GM21737 (cell line): ENCODE measurements at regions not wholly inside any gene's neighbourhood (a gene's known extent, or its start where the extent isn't known, plus 50 kb on each side); places are given as distances from the start of the nearest gene placed in this dataset.
A peak's percentile ranks its signal among the peaks of the same experiment; 100 is the strongest.

Experiments
- ATAC-seq: cut with Tn5 transposase; IDR thresholded peaks from one replicate; pipeline ENCODE4 v1.9.1; 2021; ENCODE audit warnings: mild to moderate bottlenecking, moderate library complexity; ENCODE audit not compliant: unreplicated experiment

DNA sequence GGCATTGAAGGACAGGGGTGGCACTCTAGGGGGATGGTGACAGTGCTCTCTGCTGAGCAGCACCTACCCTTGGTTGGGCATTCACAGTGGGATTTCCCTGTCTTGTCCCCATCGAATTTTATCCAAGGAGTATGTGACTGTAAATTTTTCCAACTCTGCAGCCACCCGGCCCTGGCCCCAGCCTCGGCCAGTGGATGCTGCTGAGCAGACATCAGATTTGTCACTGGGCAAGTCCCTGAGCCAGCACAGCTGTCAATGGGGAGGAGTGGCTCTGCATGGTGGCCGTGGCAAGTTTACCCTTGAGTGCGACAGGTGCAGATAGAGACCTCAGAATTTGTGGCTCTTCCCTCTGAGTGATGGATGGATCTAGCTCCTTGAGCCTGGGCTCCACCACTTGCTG is 240.2 kb upstream of the CSF3R start:
- ATAC-seq: no peak

DNA sequence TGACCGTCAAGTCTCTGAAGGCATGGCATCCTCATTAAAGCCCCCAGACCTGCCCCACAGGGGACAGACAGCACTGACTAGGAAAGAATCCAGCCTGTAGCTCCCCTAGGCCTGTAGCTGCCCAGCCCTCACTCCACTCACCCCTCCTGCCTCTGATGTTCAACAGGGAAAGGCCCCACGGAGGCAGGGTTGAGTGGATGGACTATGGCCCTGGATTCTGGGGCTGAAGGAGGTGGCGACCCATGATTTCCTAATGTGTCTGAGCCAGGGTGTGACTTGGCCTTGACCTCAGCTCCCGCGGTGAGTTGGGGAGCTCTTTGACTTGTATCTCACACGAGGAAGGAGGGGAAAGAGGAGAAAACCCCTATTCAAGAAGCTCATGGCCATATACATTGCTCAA is 238.5 kb upstream of the CSF3R start:
- ATAC-seq: no peak

- no peak for ATAC-seq
Measured at GRCh38 chr1:36717431-36717830, 234.7 kb upstream of the CSF3R start.

- no peak for ATAC-seq
Measured at GRCh38 chr1:36715797-36716196, 233.1 kb upstream of the CSF3R start.

DNA sequence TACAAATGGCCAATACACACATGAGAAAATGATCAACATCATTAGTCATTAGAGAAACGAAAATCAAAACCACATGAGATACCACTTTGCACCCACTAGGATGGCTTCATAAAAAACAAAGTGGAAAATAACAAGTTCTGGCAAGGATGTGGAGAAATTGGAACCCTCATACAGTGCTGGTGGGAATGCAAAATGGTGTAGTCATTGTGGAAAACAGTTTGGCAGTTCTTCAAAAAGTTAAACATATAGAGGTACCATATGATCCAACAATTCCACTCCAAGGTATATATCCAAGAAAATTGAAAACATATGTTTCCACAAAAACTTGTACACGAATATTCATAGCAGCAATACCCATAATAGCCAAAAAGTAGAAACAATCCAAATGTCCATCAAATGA is 231.6 kb upstream of the CSF3R start:
- no peak for ATAC-seq

GRCh38 chr1:36711480-36711879 is 228.8 kb upstream of the CSF3R start:
- no peak for ATAC-seq

DNA sequence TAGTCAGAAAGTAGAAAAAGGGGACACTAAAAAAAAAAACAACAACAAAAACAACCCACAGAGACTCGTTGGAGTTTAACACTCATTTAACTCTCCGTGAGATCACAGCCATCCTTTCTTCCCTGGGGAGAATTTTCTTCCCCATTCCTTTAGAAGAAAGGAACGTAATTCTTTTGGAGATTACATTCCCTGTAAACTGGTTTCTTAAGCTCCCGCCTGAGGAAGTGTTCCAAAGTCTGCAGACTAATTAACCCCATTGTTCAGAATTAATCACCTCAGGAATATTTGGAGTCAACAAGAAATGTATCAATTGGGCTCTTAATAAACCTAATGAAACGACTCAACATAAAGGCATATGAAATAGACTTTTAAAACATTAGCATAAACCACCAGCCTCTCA is 228.2 kb upstream of the CSF3R start:
- no peak for ATAC-seq

DNA sequence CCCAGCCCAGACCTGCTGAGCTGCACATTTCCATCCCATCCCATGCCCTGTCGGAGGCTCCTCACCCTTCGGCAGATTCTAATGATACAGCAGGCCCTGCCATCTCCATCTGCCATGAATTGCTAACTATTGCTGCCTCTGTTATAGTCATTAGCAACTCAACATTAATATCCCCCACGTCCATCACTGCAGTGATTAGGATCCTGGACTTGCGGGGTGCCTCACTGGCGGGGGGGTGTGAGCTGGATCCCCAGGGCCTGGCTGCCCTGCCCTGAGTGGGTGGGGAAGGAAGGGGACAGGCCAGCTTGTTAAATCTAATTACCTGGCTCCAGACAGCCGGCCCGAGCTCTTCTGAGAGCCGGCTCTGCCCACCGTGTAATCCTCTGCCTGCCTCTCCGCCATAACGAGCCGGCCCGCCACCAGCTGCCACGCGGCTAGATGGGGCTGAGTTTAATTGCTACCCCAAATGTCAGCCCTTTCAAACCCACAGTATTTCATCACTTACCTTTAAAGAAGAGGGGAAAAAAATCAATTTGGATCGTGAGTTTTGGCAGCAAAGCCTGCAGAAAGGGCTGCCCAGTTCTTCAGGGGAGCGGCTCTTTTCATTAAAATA is 227.3 kb upstream of the CSF3R start:
- no peak for ATAC-seq

DNA sequence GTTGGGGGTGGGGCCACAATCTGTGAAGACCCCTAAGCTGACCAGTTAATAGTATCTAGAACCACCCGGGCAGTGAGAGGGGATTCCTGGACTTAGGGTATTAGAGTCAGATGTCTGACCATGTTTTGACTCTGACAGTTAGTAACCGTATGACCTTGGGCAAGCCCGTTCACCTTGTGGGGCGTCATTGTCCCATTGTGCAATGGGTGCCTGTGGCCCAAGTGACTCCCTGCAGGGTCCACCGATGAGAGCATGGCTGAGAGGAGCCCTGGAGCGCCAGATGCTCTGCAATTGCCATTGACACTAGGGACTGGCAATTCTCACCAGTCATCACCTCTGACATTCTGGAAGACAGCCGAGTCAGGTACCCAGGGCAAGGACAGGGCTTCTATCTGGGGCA is 225.9 kb upstream of the CSF3R start:
- no peak for ATAC-seq

- no peak for ATAC-seq
Measured at GRCh38 chr1:36707221-36707620, 224.5 kb upstream of the CSF3R start.

DNA sequence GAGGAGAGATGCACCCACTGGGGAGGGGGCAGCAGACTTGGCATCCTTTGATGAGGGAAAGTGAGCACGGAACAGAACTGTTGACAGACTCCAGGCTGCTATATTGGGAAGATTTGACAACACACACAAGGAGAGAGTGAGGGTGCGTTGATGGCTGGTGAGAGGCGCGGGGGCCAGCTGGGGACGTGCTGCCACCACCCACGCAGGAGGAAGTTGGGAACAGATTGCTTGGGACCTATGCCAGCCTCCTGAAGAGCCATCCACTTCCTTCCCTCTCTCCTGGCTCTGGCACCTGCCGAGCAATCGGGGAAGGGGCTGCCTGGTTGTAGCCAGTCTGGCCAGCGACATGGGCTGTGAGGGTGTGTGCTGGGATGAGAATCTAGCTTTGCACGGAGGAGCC is 223.7 kb upstream of the CSF3R start:
- no peak for ATAC-seq

DNA sequence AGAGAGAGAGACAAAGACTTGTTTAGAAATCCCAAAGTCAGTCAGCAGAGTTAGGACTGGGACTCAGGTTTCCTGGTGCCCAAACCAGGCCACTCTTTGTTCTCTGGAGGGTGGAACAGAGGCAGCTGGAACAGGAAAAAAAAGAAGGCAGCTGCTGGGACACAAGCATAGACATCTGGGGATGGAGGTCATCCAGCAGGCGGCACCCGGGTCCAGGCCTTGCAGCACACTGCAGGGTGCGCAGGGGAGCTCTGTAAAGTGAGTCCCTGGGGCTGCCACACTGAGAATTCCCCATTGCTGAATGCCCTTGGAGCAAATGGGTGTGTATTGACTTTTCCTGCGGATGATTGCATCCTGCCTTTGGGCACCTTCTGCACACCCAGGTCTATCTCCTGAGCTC is 222.9 kb upstream of the CSF3R start:
- ATAC-seq: no peak

DNA sequence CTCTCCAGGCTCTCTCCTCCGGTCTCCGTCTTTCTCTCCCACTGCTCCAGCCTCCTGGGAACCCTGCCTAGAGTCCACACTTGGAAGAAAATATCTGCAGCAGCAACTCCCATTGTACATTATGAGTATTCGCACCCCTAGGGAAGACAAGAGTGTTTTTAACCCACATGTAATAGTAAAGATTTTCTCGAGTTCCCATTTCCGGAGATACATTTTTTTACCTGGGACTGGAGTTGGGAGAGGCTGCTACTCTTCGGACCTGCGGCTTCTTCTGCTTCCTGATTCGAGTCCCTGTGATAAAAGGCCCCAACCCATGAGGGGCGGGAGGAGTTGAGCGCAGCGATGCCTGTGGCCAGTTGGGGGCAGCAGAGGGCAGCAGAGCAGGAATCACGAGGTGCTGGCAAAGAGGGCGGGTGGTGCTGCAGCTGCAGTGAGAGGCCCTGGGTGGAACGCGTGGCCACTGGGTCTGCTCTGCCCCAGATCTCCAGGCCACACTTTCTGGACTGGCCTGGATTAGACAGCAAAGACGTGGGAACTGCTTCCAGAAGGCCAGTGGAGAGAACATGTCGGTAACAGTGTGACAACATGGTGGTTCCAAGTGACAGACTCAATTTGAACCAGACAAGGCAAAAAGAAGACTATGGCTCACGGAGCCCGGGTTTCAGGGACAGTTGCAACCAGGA is 221.0 kb upstream of the CSF3R start:
- ATAC-seq: peak; percentile 76

DNA sequence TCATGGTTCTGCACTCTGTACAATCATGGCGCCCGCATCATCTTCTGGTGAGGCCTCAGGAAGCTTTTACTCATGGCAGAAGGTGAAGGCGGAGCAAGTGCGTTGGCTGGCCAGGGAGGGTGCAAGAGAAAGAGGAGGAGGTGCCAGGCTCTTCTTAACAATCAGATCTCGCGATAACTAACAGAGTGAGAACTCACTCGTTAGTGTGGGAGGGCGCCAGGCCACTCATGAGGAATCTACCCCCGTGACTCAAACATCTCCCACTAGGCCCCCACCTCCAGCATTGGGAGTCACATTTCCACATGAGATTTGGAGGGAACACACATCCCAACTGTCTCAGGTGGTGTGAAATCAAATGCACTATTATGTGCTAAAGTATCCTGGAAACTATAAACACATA is 220.2 kb upstream of the CSF3R start:
- no peak for ATAC-seq

- ATAC-seq: no peak
Measured at GRCh38 chr1:36699113-36699911, 216.6 kb upstream of the CSF3R start.

- ATAC-seq: no peak
Measured at GRCh38 chr1:36697836-36698605, 215.3 kb upstream of the CSF3R start.

DNA sequence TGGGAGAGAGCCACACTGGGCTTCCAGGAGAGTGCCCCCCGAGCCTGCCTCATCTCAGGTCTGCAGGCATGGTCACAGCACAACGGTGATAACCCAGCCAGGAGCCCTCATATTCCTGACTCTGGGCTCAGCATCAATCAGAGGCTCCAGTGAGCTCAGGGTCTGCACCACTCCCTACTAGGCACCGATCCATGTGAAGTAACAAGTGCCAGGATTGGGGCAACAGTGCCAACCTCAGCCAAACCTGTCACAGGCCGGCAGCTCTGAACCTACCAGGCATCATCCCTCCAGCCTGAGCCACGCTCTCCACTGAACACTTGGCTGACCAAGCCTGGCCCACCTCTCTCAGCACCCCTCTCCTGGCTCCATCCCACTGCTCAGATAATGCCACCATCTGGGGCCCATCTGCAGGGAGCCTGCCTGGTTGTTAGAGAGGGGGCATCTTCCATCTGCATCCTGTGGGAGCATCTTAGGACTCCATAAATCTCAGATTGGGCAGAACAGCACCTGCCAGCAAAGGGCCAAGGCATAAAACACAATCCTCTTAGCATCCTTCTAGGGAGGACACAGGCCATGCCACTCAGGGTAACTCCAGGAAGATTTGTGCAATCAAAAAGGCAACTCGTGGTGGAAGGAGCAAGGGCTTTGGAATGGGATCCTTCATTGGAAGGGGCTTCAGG is 213.7 kb upstream of the CSF3R start:
- ATAC-seq: no peak

DNA sequence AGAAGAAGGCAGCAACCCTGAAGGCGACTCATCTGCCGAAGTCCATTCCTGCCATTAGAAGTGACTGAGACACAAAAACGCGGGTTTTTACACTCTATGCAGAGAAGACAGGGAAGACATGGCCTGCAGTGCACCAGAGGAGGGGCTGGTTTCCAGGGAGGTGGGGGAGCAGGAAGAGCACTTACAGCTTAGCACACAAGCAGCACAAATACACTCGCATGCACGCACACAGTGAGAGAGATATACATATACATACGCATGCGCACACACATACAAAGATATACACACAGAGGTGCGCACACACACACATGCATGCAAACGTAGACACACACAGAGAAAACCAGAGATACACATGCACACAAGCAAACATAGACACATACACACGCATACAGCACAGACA is 210.9 kb upstream of the CSF3R start:
- ATAC-seq: no peak

DNA sequence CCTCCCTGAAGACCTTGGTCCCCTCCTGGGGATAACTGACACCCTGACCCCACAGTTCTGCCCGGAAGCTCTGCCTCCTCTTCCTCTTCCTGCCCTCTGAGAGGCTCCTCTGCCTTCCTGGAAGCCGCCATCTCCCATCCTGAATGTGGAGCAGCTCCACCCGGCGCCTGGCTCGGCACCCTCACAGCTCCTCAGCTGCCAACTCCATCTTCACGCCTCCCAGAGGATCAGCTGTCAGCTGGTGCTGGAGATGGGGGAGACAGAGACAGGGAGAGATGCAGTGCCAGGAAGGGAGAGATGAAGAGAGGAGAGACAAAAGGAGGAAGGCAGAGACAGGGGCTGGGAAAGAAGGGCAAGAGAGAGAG is 210.4 kb upstream of the CSF3R start:
- no peak for ATAC-seq

- no peak for ATAC-seq
Measured at GRCh38 chr1:36692465-36693160, 209.9 kb upstream of the CSF3R start.
